GM23248 (cell line): ENCODE measurements at regions not wholly inside any gene's neighbourhood (a gene's known extent, or its start where the extent isn't known, plus 50 kb on each side); places are given as distances from the start of the nearest gene placed in this dataset.

Source experiments
- EZH2 ChIP-seq: fragments of 200-600 bp; sonication (generic); IDR thresholded peaks from 2 replicates; pipeline ENCODE4 v1.6.1; 2018; ENCODE audit warnings: antibody characterized with exemption, mild to moderate bottlenecking; ENCODE audit not compliant: insufficient read depth, poor library complexity, severe bottlenecking
- EZH2phosphoT487 ChIP-seq: fragments of 200-600 bp; sonication (generic); IDR thresholded peaks from 2 replicates; pipeline ENCODE4 v1.6.1; 2018; ENCODE audit warnings: antibody characterized with exemption, moderate library complexity, mild to moderate bottlenecking, low read depth; ENCODE audit not compliant: insufficient read depth

DNA sequence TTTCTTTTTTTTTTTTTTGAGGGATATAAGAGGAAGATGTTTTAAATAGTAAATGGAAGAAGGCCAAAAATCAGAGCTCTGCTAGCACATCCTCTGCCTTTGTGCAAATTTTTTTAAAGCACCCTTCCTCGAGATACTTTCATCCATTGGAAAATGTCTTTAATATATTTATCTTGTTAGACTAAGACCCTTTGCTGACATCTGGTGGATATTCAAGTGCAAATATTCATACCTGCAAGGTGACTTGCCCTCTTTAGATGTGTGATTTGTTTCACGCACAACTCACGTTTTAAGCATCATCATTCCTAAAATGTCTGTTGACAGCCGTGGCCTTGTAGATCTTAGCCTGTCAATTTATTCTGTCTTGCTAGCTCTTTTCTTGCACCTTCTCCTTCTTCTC, 258.5 kb downstream of the AGTPBP1 start:
- no peak for TF ChIP-seq EZH2
- TF ChIP-seq EZH2phosphoT487, result no peak
